HL-60 (cell line): ENCODE measurements at regions not wholly inside any gene's neighbourhood (a gene's known extent, or its start where the extent isn't known, plus 50 kb on each side); places are given as distances from the start of the nearest gene placed in this dataset.

Experiments used
- SPI1 ChIP-seq: IDR thresholded peaks from 2 replicates; pipeline ENCODE4 v1.6.1; 2012; ENCODE audit warnings: low read depth, mild to moderate bottlenecking, borderline replicate concordance
- TF ChIP-seq, protein P1 (sequence below): IDR thresholded peaks from one replicate; pipeline ENCODE4 v1.5.1; 2011; ENCODE audit warnings: low read length, control low read depth, inconsistent platforms; ENCODE audit not compliant: insufficient read depth

DNA sequence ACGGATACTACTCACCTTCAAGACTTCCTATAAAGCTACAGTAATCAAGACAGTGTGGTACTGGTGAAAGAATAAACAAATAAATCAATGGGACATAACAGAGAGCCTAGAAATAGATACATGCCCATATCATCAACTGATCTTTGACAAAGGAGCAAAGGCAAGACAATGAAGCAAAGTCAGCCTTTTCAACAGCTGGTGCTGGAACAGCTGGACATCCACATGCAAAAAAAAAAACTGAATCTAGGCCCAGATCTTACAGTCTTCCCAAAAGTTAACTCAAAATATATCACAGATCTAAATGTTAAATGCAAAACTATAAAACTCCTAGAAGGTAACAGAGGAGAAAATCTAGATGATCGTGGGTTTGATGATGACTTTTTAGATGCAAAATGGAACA is 170.3 kb downstream of the MIS18A start:
- TF ChIP-seq, protein P1, sequence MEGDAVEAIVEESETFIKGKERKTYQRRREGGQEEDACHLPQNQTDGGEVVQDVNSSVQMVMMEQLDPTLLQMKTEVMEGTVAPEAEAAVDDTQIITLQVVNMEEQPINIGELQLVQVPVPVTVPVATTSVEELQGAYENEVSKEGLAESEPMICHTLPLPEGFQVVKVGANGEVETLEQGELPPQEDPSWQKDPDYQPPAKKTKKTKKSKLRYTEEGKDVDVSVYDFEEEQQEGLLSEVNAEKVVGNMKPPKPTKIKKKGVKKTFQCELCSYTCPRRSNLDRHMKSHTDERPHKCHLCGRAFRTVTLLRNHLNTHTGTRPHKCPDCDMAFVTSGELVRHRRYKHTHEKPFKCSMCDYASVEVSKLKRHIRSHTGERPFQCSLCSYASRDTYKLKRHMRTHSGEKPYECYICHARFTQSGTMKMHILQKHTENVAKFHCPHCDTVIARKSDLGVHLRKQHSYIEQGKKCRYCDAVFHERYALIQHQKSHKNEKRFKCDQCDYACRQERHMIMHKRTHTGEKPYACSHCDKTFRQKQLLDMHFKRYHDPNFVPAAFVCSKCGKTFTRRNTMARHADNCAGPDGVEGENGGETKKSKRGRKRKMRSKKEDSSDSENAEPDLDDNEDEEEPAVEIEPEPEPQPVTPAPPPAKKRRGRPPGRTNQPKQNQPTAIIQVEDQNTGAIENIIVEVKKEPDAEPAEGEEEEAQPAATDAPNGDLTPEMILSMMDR: no peak
- no peak for TF ChIP-seq SPI1
